Activated naive CD4-positive, alpha-beta T cell treated with anti-CD3 and anti-CD28 coated beads, Interleukin-2, amount 10 ng/mL, durations not matched to agents 7 days and 5 days (primary cell): ENCODE measurements at regions not wholly inside any gene's neighbourhood (a gene's known extent, or its start where the extent isn't known, plus 50 kb on each side); places are given as distances from the start of the nearest gene placed in this dataset.

Source experiments
- CTCF ChIA-PET: fragments of 350-600 bp; sonication (Branson Sonifier 250); formaldehyde crosslinking; loops from one replicate; lab custom pipeline; 2021; ENCODE audit warnings: antibody characterized with exemption; lab: Charles Lee
- DNase-seq: peaks from one replicate; pipeline ENCODE4 v3.0.0-alpha.2; 2020
- H3K27ac Mint-ChIP-seq: one replicate; pipeline ENCODE4 v1.8.0; 2021; ENCODE audit warnings: mild to moderate bottlenecking, moderate library complexity, mixed read lengths
- H3K27me3 Mint-ChIP-seq: one replicate; pipeline ENCODE4 v1.8.0; 2021; ENCODE audit warnings: mild to moderate bottlenecking, mixed read lengths
- H3K36me3 Mint-ChIP-seq: one replicate; pipeline ENCODE4 v1.8.0; 2021; ENCODE audit warnings: mixed read lengths
- H3K4me1 Mint-ChIP-seq: one replicate; pipeline ENCODE4 v1.8.0; 2021; ENCODE audit warnings: mixed read lengths
- H3K4me3 Mint-ChIP-seq: one replicate; pipeline ENCODE4 v1.8.0; 2021; ENCODE audit warnings: mild to moderate bottlenecking, moderate library complexity, mixed read lengths
- H3K9me3 Mint-ChIP-seq: one replicate; pipeline ENCODE4 v1.8.0; 2021; ENCODE audit warnings: mixed read lengths

GRCh38 chr6:146881228-146882181 lies 282.7 kb downstream of the ADGB start:
- Mint-ChIP-seq H3K36me3 (no peaks in the 10 kb centered on the region), H3K27me3 (no peaks in the 10 kb centered on the region), H3K4me3 (no peak overlapping the region), H3K9me3 (no peaks in the 10 kb centered on the region), H3K4me1 (peaks cover 5% of the 10 kb centered on the region), H3K27ac (no peak overlapping the region)
- DNase-seq, result no peak
- CTCF ChIA-PET, result no interaction called here

GRCh38 chr6:146883640-146884531 lies 285.1 kb downstream of the ADGB start:
- no peaks in the 10 kb centered on the region for H3K27me3 Mint-ChIP-seq
- H3K9me3 Mint-ChIP-seq, result no peaks in the 10 kb centered on the region
- no peaks in the 10 kb centered on the region for H3K4me1 Mint-ChIP-seq
- no peaks in the 10 kb centered on the region for H3K36me3 Mint-ChIP-seq
- no peak overlapping the region for H3K4me3 Mint-ChIP-seq
- no peak for DNase-seq
- CTCF ChIA-PET, result no interaction called here
- H3K27ac Mint-ChIP-seq, result no peak overlapping the region

DNA sequence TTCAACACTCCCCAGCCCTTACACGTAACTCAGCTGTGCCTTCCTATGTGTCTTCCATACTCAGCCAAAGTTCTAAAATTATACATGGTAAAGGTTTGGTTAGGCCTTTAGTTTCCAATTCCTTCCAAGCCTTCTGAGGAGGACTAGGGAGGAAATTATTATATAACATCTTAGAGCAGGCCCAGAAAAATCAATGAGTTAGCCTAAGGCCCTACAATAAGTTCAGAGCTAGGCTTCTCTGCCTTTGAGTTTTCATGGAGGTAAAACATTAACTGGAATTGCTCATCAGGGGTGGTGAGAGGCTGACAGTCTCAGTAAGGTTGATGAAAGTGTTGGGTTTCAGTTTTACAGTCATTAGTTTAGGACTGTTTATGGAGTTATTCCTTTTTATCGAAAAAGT lies 286.0 kb downstream of the ADGB start:
- Mint-ChIP-seq H3K27me3 (no peaks in the 10 kb centered on the region), H3K9me3 (no peaks in the 10 kb centered on the region), H3K27ac (no peak overlapping the region), H3K36me3 (no peaks in the 10 kb centered on the region), H3K4me1 (no peaks in the 10 kb centered on the region), H3K4me3 (no peak overlapping the region)
- CTCF ChIA-PET, result no interaction called here
- no peak for DNase-seq

DNA sequence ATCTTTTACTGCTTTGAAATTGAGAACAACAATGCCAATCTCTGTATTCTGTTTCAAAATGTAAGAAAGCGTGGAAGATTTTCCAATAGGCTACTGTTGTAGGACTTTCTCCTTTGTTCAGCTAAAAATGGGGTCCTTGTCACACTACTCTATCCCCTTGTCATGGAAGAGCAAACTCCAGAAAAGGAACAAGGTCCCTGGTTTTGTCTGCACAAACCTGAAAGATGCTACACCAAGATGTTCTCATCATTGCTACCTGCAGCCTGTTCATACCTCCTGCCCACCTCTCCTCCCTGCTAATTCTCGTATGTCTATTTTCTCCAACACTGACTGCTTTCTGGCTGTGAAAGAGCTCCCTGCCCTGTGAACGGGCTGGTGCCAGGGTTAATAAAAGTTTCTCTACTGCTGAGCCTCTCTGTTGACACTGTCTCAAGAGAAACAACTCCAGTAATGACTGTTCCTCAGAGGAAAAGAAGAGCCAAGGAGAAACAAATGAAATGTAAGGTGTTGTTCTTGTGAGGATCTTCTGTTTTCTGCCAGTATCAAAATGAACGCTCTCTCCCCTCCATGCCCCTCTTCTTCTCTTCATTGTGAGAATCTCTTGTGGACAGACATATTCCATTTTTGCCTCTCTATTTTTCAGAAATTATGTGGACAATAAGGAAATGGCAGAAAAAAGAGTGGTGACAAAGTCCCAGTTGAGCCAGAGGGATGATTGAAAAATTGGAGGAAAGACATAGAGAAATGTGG lies 287.1 kb downstream of the ADGB start:
- no peaks in the 10 kb centered on the region for H3K27me3 Mint-ChIP-seq
- no peaks in the 10 kb centered on the region for H3K4me1 Mint-ChIP-seq
- no peak overlapping the region for H3K4me3 Mint-ChIP-seq
- no peak for DNase-seq
- CTCF ChIA-PET, result no interaction called here
- H3K36me3 Mint-ChIP-seq, result no peaks in the 10 kb centered on the region
- no peaks in the 10 kb centered on the region for H3K9me3 Mint-ChIP-seq
- no peak overlapping the region for H3K27ac Mint-ChIP-seq

GRCh38 chr6:146886587-146887446 lies 288.0 kb downstream of the ADGB start:
- H3K9me3 Mint-ChIP-seq, result no peaks in the 10 kb centered on the region
- CTCF ChIA-PET, result no interaction called here

GRCh38 chr6:146887447-146888077 lies 288.8 kb downstream of the ADGB start:
- no peaks in the 10 kb centered on the region for H3K4me1 Mint-ChIP-seq
- H3K36me3 Mint-ChIP-seq, result no peaks in the 10 kb centered on the region
- CTCF ChIA-PET, result no interaction called here
- H3K9me3 Mint-ChIP-seq, result no peaks in the 10 kb centered on the region
- no peak for DNase-seq
- H3K4me3 Mint-ChIP-seq, result no peak overlapping the region
- H3K27me3 Mint-ChIP-seq, result no peaks in the 10 kb centered on the region
- H3K27ac Mint-ChIP-seq, result no peak overlapping the region

More at GRCh38 chr6:146886587-146887446, 288.0 kb downstream of the ADGB start:
- no peak overlapping the region for H3K27ac Mint-ChIP-seq
- no peak for DNase-seq
- H3K4me3 Mint-ChIP-seq, result no peak overlapping the region
- H3K27me3 Mint-ChIP-seq, result no peaks in the 10 kb centered on the region
- H3K36me3 Mint-ChIP-seq, result no peaks in the 10 kb centered on the region
- H3K4me1 Mint-ChIP-seq, result no peaks in the 10 kb centered on the region

GRCh38 chr6:146889303-146889702 lies 290.5 kb downstream of the ADGB start:
- Mint-ChIP-seq H3K27me3 (no peaks in the 10 kb centered on the region), H3K36me3 (no peaks in the 10 kb centered on the region), H3K4me3 (no peak overlapping the region), H3K4me1 (no peaks in the 10 kb centered on the region), H3K27ac (no peak overlapping the region), H3K9me3 (no peaks in the 10 kb centered on the region)
- no peak for DNase-seq
- CTCF ChIA-PET, result no interaction called here

DNA sequence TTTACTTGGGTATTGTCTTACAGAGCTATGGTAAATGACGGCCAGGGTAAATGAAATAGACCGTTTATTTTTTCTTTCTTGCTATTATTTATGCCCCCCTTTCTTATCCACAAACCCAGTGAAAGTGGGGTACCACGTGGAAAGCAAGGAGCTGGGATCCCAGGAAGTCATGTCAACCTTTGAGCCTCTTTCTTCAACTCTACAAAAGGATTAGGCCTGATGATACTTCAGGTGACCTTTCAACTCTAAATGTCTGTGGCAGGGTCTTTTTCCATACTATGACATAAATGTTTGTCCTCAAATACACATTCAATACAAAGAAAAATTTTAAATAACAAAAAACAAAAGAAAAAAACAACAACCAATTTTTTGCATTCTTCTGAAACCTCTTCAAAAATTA lies 291.4 kb downstream of the ADGB start:
- CTCF ChIA-PET, result no interaction called here
- H3K4me3 Mint-ChIP-seq, result no peak overlapping the region
- H3K36me3 Mint-ChIP-seq, result no peaks in the 10 kb centered on the region
- H3K27ac Mint-ChIP-seq, result no peak overlapping the region
- no peaks in the 10 kb centered on the region for H3K9me3 Mint-ChIP-seq
- DNase-seq, result no peak
- no peaks in the 10 kb centered on the region for H3K4me1 Mint-ChIP-seq
- no peaks in the 10 kb centered on the region for H3K27me3 Mint-ChIP-seq

GRCh38 chr6:146890644-146891434 lies 292.1 kb downstream of the ADGB start:
- Mint-ChIP-seq H3K9me3 (no peaks in the 10 kb centered on the region), H3K36me3 (no peaks in the 10 kb centered on the region), H3K27ac (no peak overlapping the region), H3K4me3 (no peak overlapping the region), H3K27me3 (no peaks in the 10 kb centered on the region), H3K4me1 (no peaks in the 10 kb centered on the region)
- CTCF ChIA-PET, result no interaction called here
- no peak for DNase-seq

DNA sequence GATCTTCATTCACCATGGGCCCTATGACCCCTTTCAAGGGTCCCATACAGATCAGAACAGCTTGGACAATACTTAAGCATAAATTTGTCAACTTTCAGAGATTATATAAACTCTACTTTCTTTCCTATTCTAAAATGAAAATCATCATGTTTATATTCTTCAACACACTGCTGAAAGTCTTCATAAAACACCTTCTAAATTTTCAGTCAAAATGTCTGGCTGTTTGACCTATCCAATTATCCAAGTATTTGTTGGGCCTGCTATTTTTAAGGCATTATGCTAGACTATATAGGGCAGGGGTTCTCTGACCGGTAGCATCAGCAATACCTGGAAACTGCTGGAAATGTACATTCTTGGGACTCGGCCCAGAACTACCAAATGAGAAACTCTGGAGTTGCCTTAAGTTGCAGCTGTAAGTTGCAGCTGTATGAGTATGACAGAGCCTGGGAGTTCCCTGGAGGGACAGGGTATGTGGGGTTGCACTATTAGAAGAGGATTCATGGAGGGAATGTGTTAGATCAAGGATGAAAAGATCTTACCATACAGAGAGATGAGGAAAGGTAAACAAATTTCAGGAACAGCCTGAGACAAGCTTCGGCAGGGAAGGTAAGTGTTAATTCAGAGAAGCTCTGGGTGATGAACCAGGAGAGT lies 293.0 kb downstream of the ADGB start:
- Mint-ChIP-seq H3K27ac (no peak overlapping the region), H3K9me3 (no peaks in the 10 kb centered on the region), H3K4me3 (no peak overlapping the region), H3K4me1 (no peaks in the 10 kb centered on the region), H3K27me3 (no peaks in the 10 kb centered on the region), H3K36me3 (no peaks in the 10 kb centered on the region)
- CTCF ChIA-PET, result no interaction called here
- DNase-seq, result no peak

DNA sequence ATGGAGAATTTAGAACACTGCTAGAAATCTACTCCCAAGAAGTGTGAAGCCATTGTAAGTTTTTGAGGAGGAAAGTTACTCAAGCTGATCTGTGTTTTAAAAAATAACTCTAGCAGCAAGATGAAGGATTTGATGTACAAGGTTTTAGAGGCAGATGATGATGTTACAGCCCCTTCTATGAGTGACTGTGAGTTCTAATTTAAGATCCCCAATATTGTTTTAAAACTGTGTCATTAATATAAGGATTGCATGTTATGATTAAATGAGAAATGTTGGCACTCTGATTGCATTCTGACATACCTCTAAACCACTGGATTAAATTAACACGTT lies 293.5 kb downstream of the ADGB start:
- no peaks in the 10 kb centered on the region for H3K27me3 Mint-ChIP-seq
- H3K4me1 Mint-ChIP-seq, result no peaks in the 10 kb centered on the region

More for the DNA sequence above, 293.5 kb downstream of the ADGB start:
- no peak overlapping the region for H3K4me3 Mint-ChIP-seq
- CTCF ChIA-PET, result interaction anchor here (0.6 kb wide), 1 partner anchor 1262 kb away, joined by 4 read pairs; no protein-coding TSS in a partner anchor
- no peaks in the 10 kb centered on the region for H3K9me3 Mint-ChIP-seq
- H3K36me3 Mint-ChIP-seq, result no peaks in the 10 kb centered on the region
- DNase-seq, result no peak
- no peak overlapping the region for H3K27ac Mint-ChIP-seq
